ENCODE measurements at regions not wholly inside any gene's neighbourhood (a gene's known extent, or its start where the extent isn't known, plus 50 kb on each side); places are given as distances from the start of the nearest gene placed in this dataset.

- H3K4me3 ChIP-seq (ENCODE audit: low read depth, low read length), result no peak overlapping the region
These were observed 1073.0 kb downstream of the XPNPEP1 start for GRCh38 chr10:108850138-108850854.

GRCh38 chr10:108849688-108850087, 1073.6 kb downstream of the XPNPEP1 start:
- H3K27ac ChIP-seq (ENCODE audit: low read depth, low read length), result no peak overlapping the region
- H2AFZ ChIP-seq (ENCODE audit: low read length, unreplicated experiment), result no peak overlapping the region
- no peaks in the 10 kb centered on the region for H3K79me2 ChIP-seq (ENCODE audit: control insufficient read depth, insufficient read depth, low read length, unreplicated experiment)
- no peak overlapping the region for H3K4me3 ChIP-seq (ENCODE audit: low read depth, low read length)
- no peaks in the 10 kb centered on the region for H3K4me1 ChIP-seq (ENCODE audit: control insufficient read depth, insufficient read depth, low read length, unreplicated experiment)
- no peaks in the 10 kb centered on the region for H3K36me3 ChIP-seq (ENCODE audit: insufficient read depth, low read length)
- no peaks in the 10 kb centered on the region for H3K27me3 ChIP-seq (ENCODE audit: insufficient read depth, low read length)

More at GRCh38 chr10:108850138-108850854, 1073.0 kb downstream of the XPNPEP1 start:
- Histone ChIP-seq H3K27ac (ENCODE audit: low read depth, low read length) (no peak overlapping the region), H3K4me1 (ENCODE audit: control insufficient read depth, insufficient read depth, low read length, unreplicated experiment) (no peaks in the 10 kb centered on the region), H3K36me3 (ENCODE audit: insufficient read depth, low read length) (no peaks in the 10 kb centered on the region), H2AFZ (ENCODE audit: low read length, unreplicated experiment) (no peak overlapping the region), H3K79me2 (ENCODE audit: control insufficient read depth, insufficient read depth, low read length, unreplicated experiment) (no peaks in the 10 kb centered on the region), H3K27me3 (ENCODE audit: insufficient read depth, low read length) (no peaks in the 10 kb centered on the region)

- no peaks in the 10 kb centered on the region for H3K27me3 ChIP-seq (ENCODE audit: insufficient read depth, low read length)
- no peak overlapping the region for H3K27ac ChIP-seq (ENCODE audit: low read depth, low read length)
- no peak overlapping the region for H2AFZ ChIP-seq (ENCODE audit: low read length, unreplicated experiment)
- H3K36me3 ChIP-seq (ENCODE audit: insufficient read depth, low read length), result no peaks in the 10 kb centered on the region
- H3K4me1 ChIP-seq (ENCODE audit: control insufficient read depth, insufficient read depth, low read length, unreplicated experiment), result no peaks in the 10 kb centered on the region
- H3K79me2 ChIP-seq (ENCODE audit: control insufficient read depth, insufficient read depth, low read length, unreplicated experiment), result no peaks in the 10 kb centered on the region
- H3K4me3 ChIP-seq (ENCODE audit: low read depth, low read length), result no peak overlapping the region
These were observed 1074.1 kb downstream of the XPNPEP1 start for GRCh38 chr10:108849186-108849585.

GRCh38 chr10:108848046-108848445, 1075.3 kb downstream of the XPNPEP1 start:
- H3K27ac ChIP-seq (ENCODE audit: low read depth, low read length), result no peak overlapping the region
- H3K4me3 ChIP-seq (ENCODE audit: low read depth, low read length), result no peak overlapping the region
- H3K36me3 ChIP-seq (ENCODE audit: insufficient read depth, low read length), result no peaks in the 10 kb centered on the region
- no peak overlapping the region for H2AFZ ChIP-seq (ENCODE audit: low read length, unreplicated experiment)
- H3K4me1 ChIP-seq (ENCODE audit: control insufficient read depth, insufficient read depth, low read length, unreplicated experiment), result no peaks in the 10 kb centered on the region
- H3K27me3 ChIP-seq (ENCODE audit: insufficient read depth, low read length), result no peaks in the 10 kb centered on the region
- H3K79me2 ChIP-seq (ENCODE audit: control insufficient read depth, insufficient read depth, low read length, unreplicated experiment), result no peaks in the 10 kb centered on the region

- no peak overlapping the region for H2AFZ ChIP-seq (ENCODE audit: low read length, unreplicated experiment)
- H3K4me1 ChIP-seq (ENCODE audit: control insufficient read depth, insufficient read depth, low read length, unreplicated experiment), result no peaks in the 10 kb centered on the region
- H3K4me3 ChIP-seq (ENCODE audit: low read depth, low read length), result no peak overlapping the region
- no peaks in the 10 kb centered on the region for H3K36me3 ChIP-seq (ENCODE audit: insufficient read depth, low read length)
- H3K79me2 ChIP-seq (ENCODE audit: control insufficient read depth, insufficient read depth, low read length, unreplicated experiment), result no peaks in the 10 kb centered on the region
- H3K27ac ChIP-seq (ENCODE audit: low read depth, low read length), result no peak overlapping the region
- no peaks in the 10 kb centered on the region for H3K27me3 ChIP-seq (ENCODE audit: insufficient read depth, low read length)
These were observed 1082.4 kb downstream of the XPNPEP1 start for GRCh38 chr10:108840944-108841343.

GRCh38 chr10:108836362-108836761, 1086.9 kb downstream of the XPNPEP1 start:
- H2AFZ ChIP-seq (ENCODE audit: low read length, unreplicated experiment), result no peak overlapping the region
- no peak overlapping the region for H3K4me3 ChIP-seq (ENCODE audit: low read depth, low read length)
- H3K27me3 ChIP-seq (ENCODE audit: insufficient read depth, low read length), result no peaks in the 10 kb centered on the region
- no peaks in the 10 kb centered on the region for H3K79me2 ChIP-seq (ENCODE audit: control insufficient read depth, insufficient read depth, low read length, unreplicated experiment)
- H3K4me1 ChIP-seq (ENCODE audit: control insufficient read depth, insufficient read depth, low read length, unreplicated experiment), result no peaks in the 10 kb centered on the region
- no peak overlapping the region for H3K27ac ChIP-seq (ENCODE audit: low read depth, low read length)
- no peaks in the 10 kb centered on the region for H3K36me3 ChIP-seq (ENCODE audit: insufficient read depth, low read length)

- no peak overlapping the region for H3K4me3 ChIP-seq (ENCODE audit: low read depth, low read length)
- H3K79me2 ChIP-seq (ENCODE audit: control insufficient read depth, insufficient read depth, low read length, unreplicated experiment), result no peaks in the 10 kb centered on the region
- H3K27ac ChIP-seq (ENCODE audit: low read depth, low read length), result no peak overlapping the region
- H3K4me1 ChIP-seq (ENCODE audit: control insufficient read depth, insufficient read depth, low read length, unreplicated experiment), result no peaks in the 10 kb centered on the region
- H3K36me3 ChIP-seq (ENCODE audit: insufficient read depth, low read length), result no peaks in the 10 kb centered on the region
- no peak overlapping the region for H2AFZ ChIP-seq (ENCODE audit: low read length, unreplicated experiment)
- H3K27me3 ChIP-seq (ENCODE audit: insufficient read depth, low read length), result no peaks in the 10 kb centered on the region
These were observed 1101.3 kb downstream of the XPNPEP1 start for GRCh38 chr10:108822026-108822425.

GRCh38 chr10:108819302-108819701, 1104.0 kb downstream of the XPNPEP1 start:
- Histone ChIP-seq H3K36me3 (ENCODE audit: insufficient read depth, low read length) (no peaks in the 10 kb centered on the region), H2AFZ (ENCODE audit: low read length, unreplicated experiment) (no peak overlapping the region), H3K4me3 (ENCODE audit: low read depth, low read length) (no peak overlapping the region), H3K4me1 (ENCODE audit: control insufficient read depth, insufficient read depth, low read length, unreplicated experiment) (no peaks in the 10 kb centered on the region), H3K27me3 (ENCODE audit: insufficient read depth, low read length) (no peaks in the 10 kb centered on the region), H3K79me2 (ENCODE audit: control insufficient read depth, insufficient read depth, low read length, unreplicated experiment) (no peaks in the 10 kb centered on the region), H3K27ac (ENCODE audit: low read depth, low read length) (no peak overlapping the region)

GRCh38 chr10:108817584-108817983, 1105.7 kb downstream of the XPNPEP1 start:
- Histone ChIP-seq H3K4me3 (ENCODE audit: low read depth, low read length) (no peak overlapping the region), H3K36me3 (ENCODE audit: insufficient read depth, low read length) (no peaks in the 10 kb centered on the region), H3K27ac (ENCODE audit: low read depth, low read length) (no peak overlapping the region), H3K27me3 (ENCODE audit: insufficient read depth, low read length) (no peaks in the 10 kb centered on the region), H3K79me2 (ENCODE audit: control insufficient read depth, insufficient read depth, low read length, unreplicated experiment) (no peaks in the 10 kb centered on the region), H3K4me1 (ENCODE audit: control insufficient read depth, insufficient read depth, low read length, unreplicated experiment) (no peaks in the 10 kb centered on the region), H2AFZ (ENCODE audit: low read length, unreplicated experiment) (no peak overlapping the region)

- no peaks in the 10 kb centered on the region for H3K36me3 ChIP-seq (ENCODE audit: insufficient read depth, low read length)
- no peak overlapping the region for H3K27ac ChIP-seq (ENCODE audit: low read depth, low read length)
- no peaks in the 10 kb centered on the region for H3K4me1 ChIP-seq (ENCODE audit: control insufficient read depth, insufficient read depth, low read length, unreplicated experiment)
- no peaks in the 10 kb centered on the region for H3K27me3 ChIP-seq (ENCODE audit: insufficient read depth, low read length)
- H3K4me3 ChIP-seq (ENCODE audit: low read depth, low read length), result no peak overlapping the region
- no peaks in the 10 kb centered on the region for H3K79me2 ChIP-seq (ENCODE audit: control insufficient read depth, insufficient read depth, low read length, unreplicated experiment)
- H2AFZ ChIP-seq (ENCODE audit: low read length, unreplicated experiment), result no peak overlapping the region
These were observed 1106.2 kb downstream of the XPNPEP1 start for GRCh38 chr10:108817135-108817534.

- H3K4me1 ChIP-seq (ENCODE audit: control insufficient read depth, insufficient read depth, low read length, unreplicated experiment), result no peaks in the 10 kb centered on the region
- H3K4me3 ChIP-seq (ENCODE audit: low read depth, low read length), result no peak overlapping the region
- no peak overlapping the region for H2AFZ ChIP-seq (ENCODE audit: low read length, unreplicated experiment)
- no peaks in the 10 kb centered on the region for H3K79me2 ChIP-seq (ENCODE audit: control insufficient read depth, insufficient read depth, low read length, unreplicated experiment)
- no peaks in the 10 kb centered on the region for H3K27me3 ChIP-seq (ENCODE audit: insufficient read depth, low read length)
- H3K36me3 ChIP-seq (ENCODE audit: insufficient read depth, low read length), result no peaks in the 10 kb centered on the region
- H3K27ac ChIP-seq (ENCODE audit: low read depth, low read length), result no peak overlapping the region
These were observed 1110.4 kb downstream of the XPNPEP1 start for GRCh38 chr10:108812906-108813305.
